ENCODE measurements at regions not wholly inside any gene's neighbourhood (a gene's known extent, or its start where the extent isn't known, plus 50 kb on each side); places are given as distances from the start of the nearest gene placed in this dataset.
"Not testable (repeated sequence)": the region's sequence is repeated elsewhere in the genome, so short reads cannot be mapped to it uniquely, and the experiment has no call there.

DNA sequence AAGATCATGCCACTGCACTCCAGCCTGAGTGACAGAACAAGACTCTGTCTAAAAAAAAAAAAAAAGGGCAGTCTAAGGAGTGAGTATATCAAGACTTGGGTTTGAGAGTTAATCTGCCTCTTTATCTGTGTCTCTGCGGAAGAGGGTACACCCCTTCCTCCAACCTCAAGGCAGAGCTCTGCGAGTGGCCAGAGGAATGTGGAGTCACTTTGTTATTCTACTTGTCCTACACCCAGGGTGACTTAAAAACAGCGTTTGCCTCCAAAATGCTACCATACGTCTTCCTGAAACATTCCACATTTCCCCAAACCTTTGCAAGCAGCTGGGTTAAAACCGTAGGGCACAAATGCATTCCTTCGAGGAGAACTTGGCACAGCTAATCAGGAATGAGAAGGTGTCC lies 199.9 kb downstream of the SHOX start:
- no peak for DNase-seq

DNA sequence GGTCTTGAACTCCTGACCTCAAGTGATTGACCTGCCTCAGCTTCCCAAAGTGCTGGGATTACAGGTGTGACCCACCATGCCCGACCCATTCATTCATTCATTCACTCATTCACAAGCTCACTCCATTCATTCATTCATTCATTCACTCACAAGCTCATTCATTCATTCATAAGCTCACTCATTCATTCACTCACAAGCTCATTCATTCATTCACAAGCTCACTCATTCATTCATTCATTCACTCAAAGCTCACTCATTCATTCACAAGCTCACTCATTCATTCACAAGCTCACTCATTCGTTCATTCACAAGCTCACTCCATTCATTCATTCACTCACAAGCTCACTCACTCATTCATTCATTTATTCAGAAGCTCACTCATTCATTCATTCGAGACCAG lies 198.6 kb downstream of the SHOX start:
- no peak for DNase-seq

DNA sequence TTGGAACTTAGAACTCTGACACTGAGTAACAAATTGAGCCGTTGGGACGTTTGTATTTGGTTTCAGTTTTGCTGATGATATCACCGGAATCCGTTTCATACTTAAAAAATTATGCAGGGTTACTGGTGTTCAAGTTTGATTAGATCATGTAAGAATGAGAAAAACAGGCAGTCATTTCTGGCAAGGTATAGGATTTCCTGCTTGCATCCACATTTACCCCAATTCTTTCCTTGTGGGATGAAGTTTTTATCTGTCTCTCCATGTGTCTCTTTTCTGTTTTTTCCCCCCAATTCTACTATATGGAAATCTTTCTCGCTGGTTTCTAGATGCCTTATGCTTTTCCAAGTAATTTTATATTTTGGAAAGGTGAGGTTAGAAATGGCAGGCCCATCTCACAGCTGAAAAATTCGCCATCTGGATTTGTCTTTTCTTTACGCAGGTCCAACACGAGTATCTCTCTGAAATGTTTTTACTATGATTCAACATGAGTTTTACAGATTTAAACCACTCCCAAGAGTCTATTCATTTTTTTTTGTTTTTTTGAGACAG lies 197.9 kb downstream of the SHOX start:
- peak; percentile 51 for DNase-seq

DNA sequence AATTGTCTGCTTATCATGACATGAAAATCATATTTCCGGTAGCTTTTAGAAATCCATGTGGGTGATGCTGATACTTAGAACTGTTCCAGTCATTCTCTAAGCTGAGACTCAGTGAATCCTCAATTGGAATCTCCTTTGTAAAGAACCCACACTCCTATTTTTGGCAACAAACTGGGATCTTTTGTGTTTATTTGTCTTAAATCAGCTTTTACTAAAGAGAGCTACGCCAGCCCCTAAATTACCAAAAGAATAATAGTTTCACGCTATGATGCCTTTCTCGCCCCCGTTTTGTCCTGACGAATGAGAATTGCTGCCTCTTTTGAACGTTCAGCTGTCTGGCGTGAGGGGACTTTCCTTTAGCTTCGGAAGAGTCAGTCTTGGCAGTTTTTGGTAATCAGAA lies 195.9 kb downstream of the SHOX start:
- no peak for DNase-seq

DNA sequence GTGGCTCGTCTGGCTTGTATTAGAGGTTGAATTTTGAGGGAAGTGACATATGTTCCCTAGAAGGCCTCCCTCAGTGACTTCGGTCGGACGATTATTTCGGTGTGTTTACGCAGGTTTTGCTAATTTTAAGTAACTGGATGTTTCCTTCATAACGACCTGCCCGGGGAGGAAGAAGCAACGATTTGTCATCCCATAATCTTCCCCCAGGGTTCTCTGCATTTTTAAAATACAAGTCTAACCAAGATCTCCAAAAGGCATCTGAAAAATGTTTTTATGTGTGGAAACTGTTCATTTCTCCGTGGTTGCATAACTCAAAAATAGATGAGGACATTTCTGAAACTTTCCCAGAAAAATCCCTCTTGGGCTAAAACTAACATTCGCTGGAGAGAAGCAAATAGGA lies 195.4 kb downstream of the SHOX start:
- DNase-seq: peak; percentile 86

DNA sequence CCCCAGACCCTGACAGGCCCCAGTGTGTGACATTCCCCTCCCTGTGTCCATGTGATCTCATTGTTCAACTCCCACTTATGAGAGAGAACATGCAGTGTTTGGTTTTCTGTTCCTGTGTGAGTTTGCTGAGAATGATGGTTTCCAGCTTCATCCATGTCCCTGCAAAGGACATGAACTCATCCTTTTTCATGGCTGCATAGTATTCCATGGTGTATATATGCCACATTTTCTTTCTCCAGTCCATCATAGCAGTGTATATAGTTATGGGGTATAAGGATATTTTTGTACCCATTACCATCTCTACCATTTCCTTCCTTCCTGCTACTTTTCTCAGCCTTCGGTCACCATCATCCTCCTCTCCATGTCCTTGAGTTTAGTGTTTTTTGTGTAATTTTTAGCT lies 192.5 kb downstream of the SHOX start:
- DNase-seq: not testable (repeated sequence)

DNA sequence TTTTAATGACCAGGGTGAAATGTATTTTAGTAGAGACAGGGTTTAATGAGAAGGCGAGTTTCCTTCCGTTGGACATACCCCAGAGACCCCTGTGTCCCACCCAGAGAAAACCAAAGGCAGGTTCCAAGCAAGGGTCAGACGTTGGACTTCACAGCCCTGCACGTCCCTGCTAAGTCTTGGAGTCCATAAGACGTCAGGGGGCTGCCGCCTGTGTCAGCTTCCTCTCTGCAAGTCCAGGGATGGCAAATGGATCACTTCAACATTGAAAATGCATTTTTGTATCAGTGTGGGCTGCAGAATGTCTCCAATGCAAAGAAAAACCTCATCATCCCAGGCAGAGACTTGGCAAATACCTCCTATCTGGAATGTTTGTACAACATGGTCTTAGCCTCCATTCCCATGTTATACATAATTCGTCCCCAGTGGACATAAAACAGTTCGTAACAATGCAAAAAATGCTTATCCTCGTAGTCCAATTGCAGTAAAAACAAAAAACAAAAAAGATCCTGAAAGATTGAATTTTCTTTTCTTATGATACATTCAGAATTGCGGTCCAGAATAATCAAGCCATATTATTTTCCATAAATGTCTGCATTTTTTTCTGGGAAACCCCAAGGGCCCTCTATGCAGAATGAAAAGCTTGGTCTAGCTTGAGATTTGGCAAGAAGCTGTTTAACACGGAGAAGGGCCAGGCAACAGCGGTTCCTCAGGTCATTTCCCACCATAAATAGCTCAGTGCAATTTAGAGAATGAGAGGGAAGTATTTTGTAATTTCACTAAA lies 190.9 kb downstream of the SHOX start:
- DNase-seq: peak; percentile 46

DNA sequence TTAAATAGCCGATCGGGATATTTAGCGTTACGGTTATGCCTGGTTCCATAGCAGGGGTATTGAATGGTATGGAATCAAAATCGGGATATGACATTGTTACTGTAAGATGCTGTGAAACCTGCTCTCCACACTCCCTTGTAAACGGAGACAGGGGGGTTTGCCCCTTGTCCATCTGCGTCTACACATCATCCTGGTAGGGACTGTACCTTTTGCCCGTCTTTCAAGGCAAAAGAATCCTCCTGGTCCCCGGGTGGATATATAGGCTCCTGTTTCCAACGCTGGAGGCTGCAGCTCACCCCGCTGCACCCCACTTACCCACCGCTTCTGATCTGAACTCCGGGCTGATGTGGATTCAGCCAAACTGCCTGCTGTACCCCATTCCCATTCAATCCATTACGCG lies 189.1 kb downstream of the SHOX start:
- DNase-seq: no peak

DNA sequence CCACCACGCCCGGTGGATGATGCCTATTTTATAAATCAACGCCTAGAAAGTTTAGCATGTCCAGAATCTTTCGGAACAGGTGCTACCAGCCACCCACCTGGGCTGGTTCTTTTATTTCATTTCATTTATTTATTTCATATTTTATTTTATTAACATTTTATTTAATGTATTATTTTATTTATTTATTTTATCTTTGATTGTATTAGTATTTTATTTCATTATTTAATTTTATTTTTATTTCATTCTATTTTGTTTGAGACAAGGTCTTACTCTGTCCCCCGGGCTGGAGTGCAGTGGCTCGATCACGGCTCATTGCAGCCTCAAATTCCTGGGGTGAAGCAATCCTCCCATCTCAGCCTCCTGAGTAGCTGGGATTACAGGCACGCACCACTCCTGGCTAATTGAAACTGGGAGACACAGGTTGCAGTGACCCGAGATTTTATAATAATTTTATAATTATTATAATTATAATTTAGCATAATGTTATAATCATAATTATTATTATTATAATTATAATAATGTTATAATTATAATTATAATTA lies 187.2 kb downstream of the SHOX start:
- no peak for DNase-seq

DNA sequence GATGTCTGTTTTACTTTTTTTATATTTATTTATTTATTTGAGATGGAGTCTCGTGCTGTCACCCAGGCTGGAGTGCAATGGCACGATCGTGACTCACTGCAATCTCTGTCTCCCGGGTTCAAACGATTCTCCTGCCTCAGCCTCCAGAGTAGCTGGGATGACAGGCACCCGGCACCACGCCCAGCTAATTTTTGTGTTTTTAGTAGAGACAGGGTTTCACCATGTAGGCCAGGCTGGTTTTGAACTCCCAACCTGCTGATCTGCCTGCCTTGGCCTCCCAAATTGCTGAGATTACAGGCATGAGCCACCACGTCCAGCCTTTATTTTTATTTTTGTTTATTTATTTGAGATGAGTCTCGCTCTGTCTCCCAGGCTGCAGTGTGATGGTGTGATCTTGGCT lies 186.6 kb downstream of the SHOX start:
- not testable (repeated sequence) for DNase-seq

DNA sequence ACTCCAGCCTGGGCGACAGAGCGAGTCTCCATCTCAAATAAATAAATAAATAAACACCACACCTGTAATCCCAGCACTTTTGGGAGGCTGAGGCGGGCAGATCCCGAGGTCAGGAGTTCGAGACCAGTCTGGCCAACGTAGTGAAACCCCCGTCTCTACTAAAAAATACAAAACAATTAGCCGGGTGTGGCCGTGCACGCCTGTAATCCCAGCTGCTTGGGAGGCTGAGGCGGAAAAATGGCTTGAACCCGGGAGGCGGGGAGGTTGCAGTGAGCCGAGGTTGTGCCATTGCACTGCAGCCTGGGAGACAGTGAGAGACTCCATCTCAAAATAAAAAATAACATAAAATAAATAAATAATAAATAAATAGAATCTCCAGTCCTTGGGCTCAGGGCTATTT lies 185.8 kb downstream of the SHOX start:
- DNase-seq: no peak

DNA sequence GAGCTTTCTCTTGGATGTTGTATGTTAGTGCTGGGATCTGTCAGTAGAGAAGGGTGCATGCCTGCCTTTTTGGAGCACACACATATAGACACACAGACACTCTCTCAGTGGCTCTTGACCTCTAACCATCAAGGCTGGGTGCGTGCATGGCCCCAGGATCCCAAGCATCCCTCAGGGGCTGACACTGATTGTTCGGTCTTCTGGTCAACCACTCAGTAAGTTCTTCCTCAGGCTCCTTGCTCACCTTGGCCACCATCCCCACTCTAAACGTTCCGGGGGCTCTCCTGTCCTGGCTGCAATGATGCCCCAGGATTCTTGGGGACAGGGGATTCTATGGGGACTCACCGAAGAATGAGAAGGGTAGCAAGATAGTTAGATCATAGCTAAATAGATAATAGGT lies 179.6 kb downstream of the SHOX start:
- no peak for DNase-seq

DNA sequence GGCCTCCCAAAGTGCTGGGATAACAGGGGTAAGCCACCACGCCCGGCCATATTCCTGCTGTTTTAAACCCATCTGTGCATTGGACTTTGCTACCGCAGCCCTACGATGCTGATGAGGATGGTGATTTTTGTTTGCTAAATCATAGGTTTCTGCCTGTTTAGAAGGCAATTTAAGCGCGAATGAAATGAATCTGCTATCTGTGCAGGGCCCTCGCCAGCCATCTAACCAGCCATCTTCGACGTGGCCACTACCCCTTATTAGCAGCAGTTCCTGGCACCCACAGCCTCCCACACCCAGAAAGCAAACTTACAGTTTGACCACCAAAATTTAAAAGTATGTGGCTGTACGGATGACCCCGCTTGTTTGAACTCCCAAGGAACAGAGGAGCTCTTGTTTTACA lies 178.5 kb downstream of the SHOX start:
- DNase-seq: no peak

DNA sequence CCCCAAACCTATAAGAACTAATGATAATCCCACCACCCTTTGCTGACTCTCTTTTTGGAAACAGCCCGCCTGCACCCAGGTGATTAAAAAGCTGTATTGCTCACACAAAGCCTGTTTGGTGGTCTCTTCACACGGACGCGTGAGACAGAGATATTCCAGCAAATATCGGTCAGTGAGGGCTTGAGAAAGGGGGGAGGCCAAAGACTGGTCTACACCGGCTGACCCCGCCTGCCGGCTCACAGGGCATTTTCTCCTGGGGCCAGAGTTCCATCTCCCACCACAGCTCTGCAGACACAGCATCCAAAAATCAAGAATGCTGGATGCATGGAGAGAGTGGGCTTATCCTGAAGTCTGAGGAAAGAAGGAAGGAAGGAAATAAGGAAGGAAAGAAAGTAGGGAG lies 176.0 kb downstream of the SHOX start:
- DNase-seq: no peak

DNA sequence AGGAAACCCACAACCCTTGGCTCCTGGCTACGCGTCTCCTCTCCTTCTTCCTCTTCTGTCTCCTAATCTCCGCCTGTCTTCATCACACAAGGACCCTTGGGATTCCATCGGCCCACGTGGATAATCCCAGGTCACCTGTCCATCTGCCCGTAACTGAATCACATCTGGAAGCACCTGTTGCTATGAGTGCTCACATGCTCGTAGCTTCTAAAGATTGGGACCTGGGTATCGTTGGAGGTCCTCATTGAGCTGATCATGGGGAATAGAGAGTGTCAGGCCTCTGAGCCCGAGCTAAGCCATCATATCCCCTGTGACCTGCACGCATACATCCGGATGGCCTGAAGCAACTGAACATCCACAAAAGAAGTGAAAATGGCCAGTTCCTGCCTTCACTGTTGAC lies 175.4 kb downstream of the SHOX start:
- no peak for DNase-seq

DNA sequence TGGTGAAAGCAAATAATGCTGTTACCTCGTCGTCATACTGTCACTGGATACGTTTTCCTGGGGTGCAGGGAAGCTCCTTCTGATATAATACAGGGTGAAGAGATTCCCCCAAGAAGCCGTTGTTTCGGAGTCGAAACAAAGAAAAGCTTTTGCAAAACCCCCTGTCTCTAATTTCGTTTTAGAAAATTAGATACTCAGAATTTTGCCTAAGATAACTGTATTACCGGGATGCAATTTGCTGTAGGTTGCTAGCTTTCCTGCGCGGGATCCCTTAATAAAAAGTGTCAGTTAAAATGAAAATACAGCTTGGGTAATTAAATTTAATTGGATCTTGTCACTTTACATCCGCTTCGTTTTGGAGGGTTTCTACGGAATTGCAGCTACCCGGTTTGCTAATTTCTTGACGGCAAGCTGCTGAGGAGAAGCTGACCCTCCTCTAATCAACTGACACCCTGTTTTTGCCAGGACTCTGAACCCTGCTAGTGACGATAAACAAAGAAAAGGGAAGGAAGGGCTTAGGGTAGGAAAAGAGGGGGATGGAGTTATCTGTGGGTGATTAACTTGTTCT lies 174.6 kb downstream of the SHOX start:
- no peak for DNase-seq

DNA sequence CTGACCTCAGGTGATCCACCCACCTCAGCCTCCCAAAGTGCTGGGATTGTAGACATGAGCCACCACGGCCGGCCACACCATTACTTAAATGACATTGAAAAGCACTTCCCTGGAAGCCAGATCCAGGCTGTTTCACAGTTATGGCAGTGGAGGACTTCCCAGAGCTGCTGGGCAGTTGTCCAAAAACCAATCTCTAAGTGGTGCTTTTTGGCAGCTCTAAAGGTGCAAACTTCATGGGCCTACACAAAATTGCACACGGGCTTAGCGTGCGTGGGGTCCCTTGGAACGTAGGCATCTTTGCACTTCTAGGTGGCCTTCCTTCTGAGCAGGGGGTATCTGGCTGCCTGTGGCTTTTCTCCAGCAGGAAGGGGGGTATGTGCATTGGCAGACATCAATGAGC lies 172.3 kb downstream of the SHOX start:
- DNase-seq: no peak

DNA sequence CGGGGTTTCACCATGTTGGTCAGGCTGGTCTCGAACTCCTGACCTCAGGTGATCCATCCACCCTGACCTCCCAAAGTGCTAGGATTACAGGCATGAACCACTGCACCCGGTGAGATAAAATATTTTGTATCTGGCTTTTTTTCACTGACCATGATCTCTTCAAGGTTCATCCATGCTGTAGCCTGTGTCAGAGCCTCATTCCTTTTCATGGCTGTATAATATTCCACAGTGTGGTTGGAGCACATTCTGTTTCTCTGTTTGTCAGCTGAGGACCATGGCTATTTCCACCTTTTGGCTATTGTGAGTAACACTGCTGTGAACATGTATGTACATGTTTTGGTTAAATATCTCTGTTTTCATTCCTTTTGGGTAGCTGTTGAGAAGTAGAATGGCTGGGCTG lies 169.2 kb downstream of the SHOX start:
- no peak for DNase-seq

DNA sequence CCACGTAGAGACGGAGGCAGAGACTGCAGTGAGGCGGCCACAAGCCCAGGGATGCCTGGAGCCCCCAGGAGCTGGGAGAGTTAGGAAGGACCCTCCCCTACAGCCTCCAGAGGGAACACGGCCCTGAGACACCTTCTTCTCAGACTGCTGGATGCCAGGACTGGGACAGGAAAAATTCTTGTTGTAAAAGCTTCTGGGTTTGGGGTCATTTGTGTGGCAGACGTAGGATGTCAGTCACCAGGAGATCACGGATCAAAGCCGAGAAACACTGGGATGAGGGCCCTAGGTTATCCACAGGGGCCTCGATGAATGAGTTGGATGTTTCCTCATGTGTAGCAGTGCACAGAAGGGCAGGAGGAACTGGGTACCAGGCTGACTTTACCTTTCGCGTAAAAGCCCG lies 163.7 kb downstream of the SHOX start:
- no peak for DNase-seq

DNA sequence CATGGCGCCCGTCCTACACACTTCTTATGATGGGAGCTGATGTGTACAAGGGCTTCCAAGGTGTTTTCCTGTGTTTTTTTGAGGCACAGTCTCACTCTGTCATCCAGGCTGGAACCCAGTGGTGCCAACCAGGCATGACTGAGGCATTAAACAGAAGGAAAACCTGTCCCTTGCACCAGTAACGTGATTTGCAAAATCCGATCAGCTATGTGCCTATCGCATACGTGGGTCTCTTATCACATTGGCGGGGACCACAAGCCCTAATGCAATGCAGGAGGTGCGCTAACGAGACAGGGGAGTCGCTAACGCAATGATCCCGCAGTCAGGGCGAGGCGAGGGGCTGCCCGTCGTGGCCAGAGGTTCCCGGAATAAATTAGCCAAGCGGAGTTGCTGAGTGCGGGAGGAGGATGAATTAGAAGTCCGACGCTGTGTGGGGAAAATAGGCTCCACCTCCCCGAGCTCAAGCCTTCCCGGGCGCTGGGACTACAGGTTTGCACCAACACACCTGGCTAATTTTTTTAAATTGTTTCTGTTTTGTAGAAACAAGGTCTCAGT lies 162.7 kb downstream of the SHOX start:
- DNase-seq: no peak

DNA sequence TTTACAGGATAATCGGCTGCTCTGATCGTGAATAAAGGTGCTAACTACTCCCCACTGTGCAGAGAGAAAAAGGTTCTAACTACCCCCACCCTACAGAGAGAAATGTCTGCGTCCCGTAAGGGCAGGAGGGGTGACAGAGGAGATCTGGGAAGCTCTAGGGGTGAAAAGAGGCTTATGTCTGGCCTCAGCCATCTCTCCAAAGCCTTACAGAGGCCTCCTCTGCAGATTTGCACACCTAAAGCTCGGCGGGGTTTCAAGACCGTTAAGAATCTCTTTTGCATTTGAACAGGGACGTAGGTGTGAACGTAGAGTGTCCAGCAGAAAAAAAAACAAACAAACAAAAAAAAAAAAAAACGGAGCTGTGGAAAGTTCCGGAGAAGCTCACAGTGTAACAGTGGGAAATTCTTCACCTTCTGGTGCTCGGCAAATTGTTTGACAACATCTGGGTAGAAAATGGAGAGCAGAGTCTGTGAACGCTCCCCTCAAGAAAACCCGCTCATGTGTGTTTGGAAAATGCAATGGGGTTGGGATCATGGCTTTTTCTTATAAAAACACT lies 161.0 kb downstream of the SHOX start:
- DNase-seq: no peak

DNA sequence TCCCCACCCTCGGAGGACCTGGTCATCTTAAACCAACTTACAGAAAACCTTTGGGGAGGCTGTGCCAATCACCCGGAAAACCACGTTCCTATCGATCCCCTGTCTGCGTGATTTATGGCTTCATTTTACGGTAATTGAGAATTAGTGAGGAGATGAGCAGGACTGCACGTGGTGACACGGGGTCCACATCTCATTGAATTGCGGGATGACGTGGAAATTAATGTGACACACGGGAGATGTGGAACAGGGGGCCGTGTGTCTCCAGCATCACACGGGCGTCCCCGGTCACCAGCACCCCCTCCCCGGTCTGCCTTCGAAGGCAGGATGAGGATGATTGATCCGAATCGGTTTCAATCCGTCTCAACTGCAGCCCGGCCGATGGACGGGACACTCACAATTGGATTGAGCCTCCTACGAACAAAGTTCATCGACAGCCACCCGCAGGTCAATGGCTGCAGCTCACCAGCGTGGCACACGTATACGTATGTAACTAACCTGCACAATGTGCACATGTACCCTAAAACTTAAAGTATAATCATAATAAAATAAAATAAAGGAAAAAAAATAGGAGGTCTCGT lies 160.3 kb downstream of the SHOX start:
- no peak for DNase-seq

DNA sequence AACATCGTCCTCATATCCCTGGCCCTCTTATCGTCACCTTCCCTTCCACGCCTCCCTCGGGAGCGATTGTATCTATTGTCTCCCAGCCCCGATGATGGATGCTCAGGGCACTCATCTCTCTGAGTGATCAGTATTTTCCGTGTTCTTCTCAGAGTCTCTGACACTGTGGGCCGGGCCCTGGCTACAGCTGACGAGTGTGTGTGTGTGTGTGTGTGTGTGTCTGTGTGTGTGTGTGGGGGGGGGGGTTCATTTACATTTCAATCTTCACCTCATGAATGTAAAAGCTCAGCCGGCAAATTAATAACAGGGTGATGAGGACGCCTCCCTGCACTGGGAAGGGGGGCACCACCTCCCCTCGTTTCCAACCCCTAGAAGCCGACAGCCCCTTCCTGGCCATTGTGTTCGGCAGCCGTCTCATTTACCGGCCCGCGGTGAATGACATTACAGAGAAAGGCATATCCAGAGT lies 159.5 kb downstream of the SHOX start:
- no peak for DNase-seq
